ENCODE measurements at regions not wholly inside any gene's neighbourhood (a gene's known extent, or its start where the extent isn't known, plus 50 kb on each side); places are given as distances from the start of the nearest gene placed in this dataset.

DNA sequence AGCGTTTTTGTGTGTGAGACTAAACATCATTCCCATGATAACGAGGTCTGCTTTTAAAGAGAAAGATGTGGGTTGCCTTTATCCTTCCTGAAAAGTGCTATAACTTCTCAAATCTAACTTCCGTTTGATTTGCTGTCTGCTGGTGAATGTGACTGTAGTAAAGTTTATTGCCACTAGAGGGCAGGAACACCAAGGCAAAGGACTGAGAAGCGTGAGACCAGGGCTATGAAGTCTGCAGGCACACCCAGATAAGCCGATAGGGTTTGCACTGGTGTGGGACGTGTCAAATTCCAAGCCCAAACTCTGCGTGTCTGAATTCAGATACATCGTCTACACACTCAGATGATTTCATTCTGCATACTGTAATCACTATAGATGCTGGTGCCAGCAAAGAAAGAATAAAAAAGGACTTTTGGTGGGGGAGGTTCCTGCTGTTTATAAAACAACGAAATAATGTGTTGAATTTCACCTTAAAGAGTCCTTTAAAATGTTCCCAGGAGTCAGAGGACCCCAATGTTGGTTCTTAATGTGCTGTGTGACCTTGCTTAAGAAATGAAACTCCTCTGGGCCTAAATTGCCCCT, 87.2 kb downstream of the PTTG1 start:
- peak; percentile 60 to 66 (median 62) for DNase-seq (ENCODE audit: low read depth in 3 of 3, low spot score in 2 of 3)

GRCh38 chr5:160511280-160511929, 89.8 kb downstream of the PTTG1 start:
- no peak for DNase-seq (ENCODE audit: low read depth in 3 of 3, low spot score in 2 of 3)
